IMR-90 (cell line): ENCODE measurements at regions not wholly inside any gene's neighbourhood (a gene's known extent, or its start where the extent isn't known, plus 50 kb on each side); places are given as distances from the start of the nearest gene placed in this dataset.

ENCODE experiments used
- ATAC-seq: fragments of 200-7000 bp; cut with Tn5 transposase; 2 replicates; pipeline ENCODE4 v1.9.1; 2020; ENCODE audit warnings: low read depth, mild to moderate bottlenecking, moderate library complexity
- BruUV-seq: library from RNA; stranded (reverse); fragments of 400-500 nt; replicated peaks from 2 replicates; lab custom pipeline; 2021; lab: Mats Ljungman, UMichigan
- CTCF ChIA-PET: fragments of 300-600 bp; formaldehyde crosslinking; extraction: SDS; loops from one replicate; lab custom pipeline; 2021; ENCODE audit warnings: antibody characterized with exemption; lab: Yijun Ruan, JAX
- POLR2A ChIA-PET: fragments of 300-600 bp; sonication (Branson Sonifier 250); formaldehyde crosslinking; loops from one replicate; lab custom pipeline; 2022; ENCODE audit warnings: antibody characterized with exemption; ENCODE audit not compliant: unreplicated experiment; lab: Charles Lee
- DNase-seq: peaks from one replicate; pipeline ENCODE4 v3.0.0; 2013
- H2AFZ ChIP-seq: replicated peaks from 2 replicates; pipeline ENCODE3; 2013; ENCODE audit warnings: low read length, mild to moderate bottlenecking; ENCODE audit not compliant: poor library complexity
- H2AK5ac ChIP-seq: 2 replicates; pipeline ENCODE4 v1.6.1; 2013; ENCODE audit warnings: low read depth, low read length, inconsistent platforms
- H2AK9ac ChIP-seq: replicated peaks from 2 replicates; pipeline ENCODE3; 2013; ENCODE audit warnings: mild to moderate bottlenecking, low read depth, low read length, moderate library complexity; ENCODE audit not compliant: poor library complexity
- H2BK120ac ChIP-seq: 2 replicates; pipeline ENCODE4 v1.6.1; 2013; ENCODE audit warnings: low read depth, low read length, inconsistent platforms
- H2BK15ac ChIP-seq: 3 replicates; pipeline ENCODE4 v1.6.1; 2013; ENCODE audit warnings: low read depth, low read length, inconsistent platforms
- H2BK20ac ChIP-seq: 2 replicates; pipeline ENCODE4 v1.6.1; 2013; ENCODE audit warnings: low read depth, mild to moderate bottlenecking, inconsistent platforms, low read length, moderate library complexity
- H2BK5ac ChIP-seq: 2 replicates; pipeline ENCODE4 v1.6.1; 2013; ENCODE audit warnings: mild to moderate bottlenecking, low read depth, low read length, inconsistent platforms; ENCODE audit not compliant: poor library complexity, severe bottlenecking
- H3K14ac ChIP-seq: replicated peaks from 2 replicates; pipeline ENCODE4 v1.6.1; 2013; ENCODE audit warnings: low read depth, low read length, inconsistent platforms
- H3K18ac ChIP-seq: 2 replicates; pipeline ENCODE4 v1.6.1; 2013; ENCODE audit warnings: low read depth, low read length, control low read depth
- H3K23ac ChIP-seq: 2 replicates; pipeline ENCODE4 v1.6.1; 2013; ENCODE audit warnings: low read depth, low read length, inconsistent platforms
- H3K27ac ChIP-seq: 2 replicates; pipeline ENCODE4 v1.5.1; 2013; ENCODE audit warnings: mild to moderate bottlenecking, control low read depth, low read length; ENCODE audit not compliant: insufficient read depth
- H3K27me3 ChIP-seq: 2 replicates; pipeline ENCODE4 v1.6.1; 2013; ENCODE audit warnings: low read length; ENCODE audit not compliant: control insufficient read depth, insufficient read depth
- H3K36me3 ChIP-seq: 2 replicates; pipeline ENCODE4 v1.6.1; 2013; ENCODE audit warnings: low read length, mixed read lengths; ENCODE audit not compliant: control insufficient read depth, insufficient read depth
- H3K4ac ChIP-seq: 2 replicates; pipeline ENCODE4 v1.6.1; 2013; ENCODE audit warnings: low read depth, low read length, inconsistent platforms
- H3K4me1 ChIP-seq: 2 replicates; pipeline ENCODE4 v1.6.1; 2013; ENCODE audit warnings: low read length, mixed read lengths; ENCODE audit not compliant: control insufficient read depth, insufficient read depth
- H3K4me2 ChIP-seq: 2 replicates; pipeline ENCODE4 v1.6.1; 2013; ENCODE audit warnings: low read depth, mild to moderate bottlenecking, control low read depth, low read length, moderate library complexity
- H3K4me3 ChIP-seq: 2 replicates; pipeline ENCODE4 v1.5.1; 2013; ENCODE audit warnings: low read depth, mild to moderate bottlenecking, control low read depth, low read length, moderate library complexity; ENCODE audit not compliant: insufficient read depth
- H3K56ac ChIP-seq: 2 replicates; pipeline ENCODE4 v1.6.1; 2013; ENCODE audit warnings: low read length, inconsistent platforms; ENCODE audit not compliant: insufficient read depth; ENCODE audit errors: extremely low read depth
- H3K79me1 ChIP-seq, 2 experiments: 2 replicates each; pipeline ENCODE4 v1.6.1; 2013; ENCODE audit warnings: low read length in 2 of 2, inconsistent platforms in 1 of 2, low read depth in 1 of 2
- H3K9ac ChIP-seq: 2 replicates; pipeline ENCODE4 v1.6.1; 2013; ENCODE audit warnings: low read depth, low read length, control low read depth
- H3K9me1 ChIP-seq: 2 replicates; pipeline ENCODE4 v1.6.1; 2013; ENCODE audit warnings: low read length, inconsistent platforms; ENCODE audit not compliant: insufficient read depth
- H3K9me3 ChIP-seq: 2 replicates; pipeline ENCODE4 v1.6.1; 2013; ENCODE audit warnings: low read length; ENCODE audit not compliant: control insufficient read depth, insufficient read depth
- H4K20me1 ChIP-seq: 2 replicates; pipeline ENCODE4 v1.6.1; 2013; ENCODE audit warnings: low read length, inconsistent platforms; ENCODE audit not compliant: insufficient read depth
- H4K5ac ChIP-seq: 2 replicates; pipeline ENCODE4 v1.6.1; 2013; ENCODE audit warnings: mild to moderate bottlenecking, low read depth, low read length, control low read depth
- H4K8ac ChIP-seq, 2 experiments: 2 replicates each; pipeline ENCODE4 v1.6.1; 2013; ENCODE audit warnings: low read depth in 2 of 2, low read length in 2 of 2, control low read depth in 1 of 2, inconsistent platforms in 1 of 2
- H4K91ac ChIP-seq: 2 replicates; pipeline ENCODE4 v1.6.1; 2013; ENCODE audit warnings: low read depth, low read length, inconsistent platforms; ENCODE audit not compliant: insufficient read depth
- POLR2A ChIP-seq: IDR thresholded peaks from 2 replicates; pipeline ENCODE4 v1.6.1; 2012; ENCODE audit warnings: mild to moderate bottlenecking, low read depth, low read length
- RCOR1 ChIP-seq: IDR thresholded peaks from 2 replicates; pipeline ENCODE4 v1.6.1; 2012; ENCODE audit warnings: mild to moderate bottlenecking, low read length, improper control_type of control experiment; ENCODE audit not compliant: insufficient replicate concordance
- USF2 ChIP-seq: fragments of 150-350 bp; IDR thresholded peaks from 2 replicates; pipeline ENCODE4 v1.6.1; 2017; ENCODE audit warnings: mild to moderate bottlenecking, antibody characterized with exemption, low read length, low read depth
- WGBS, 2 experiments: methylation state at CpG; one replicate each; pipeline versions ENCODE4 v1.1.5 to v1.1.7; 2013; ENCODE audit warnings: missing lambda C conversion rate in 2 of 2; ENCODE audit not compliant: insufficient read length in 1 of 2; ENCODE audit errors: extremely low coverage in 2 of 2; 5-methylcytosine and 5-hydroxymethylcytosine counted together
- dilution Hi-C: fragments of 300-500 bp; cut with HindIII; formaldehyde crosslinking; loops from one replicate; pipeline ENCODE4 v1.14.3; 2018; ENCODE audit warnings: low sequenced_read_pairs; ENCODE audit not compliant: unreplicated experiment
- in situ Hi-C: fragments of 300-500 bp; cut with MboI; formaldehyde crosslinking; loops from 3 replicates; pipeline ENCODE4 v1.14.3; 2019; ENCODE audit warnings: low sequenced_read_pairs, inconsistent platforms, mixed read lengths
- intact Hi-C: fragments of 100-400 bp; cut with micrococcal nuclease; formaldehyde crosslinking; loops from 2 replicates; pipeline ENCODE4 v1.10.0; 2022
- TF ChIP-seq, protein P1 (sequence below): fragments of 150-350 bp; IDR thresholded peaks from 2 replicates; pipeline ENCODE4 v1.6.1; 2016; ENCODE audit warnings: low read depth, mild to moderate bottlenecking, low read length, moderate library complexity, borderline replicate concordance

DNA sequence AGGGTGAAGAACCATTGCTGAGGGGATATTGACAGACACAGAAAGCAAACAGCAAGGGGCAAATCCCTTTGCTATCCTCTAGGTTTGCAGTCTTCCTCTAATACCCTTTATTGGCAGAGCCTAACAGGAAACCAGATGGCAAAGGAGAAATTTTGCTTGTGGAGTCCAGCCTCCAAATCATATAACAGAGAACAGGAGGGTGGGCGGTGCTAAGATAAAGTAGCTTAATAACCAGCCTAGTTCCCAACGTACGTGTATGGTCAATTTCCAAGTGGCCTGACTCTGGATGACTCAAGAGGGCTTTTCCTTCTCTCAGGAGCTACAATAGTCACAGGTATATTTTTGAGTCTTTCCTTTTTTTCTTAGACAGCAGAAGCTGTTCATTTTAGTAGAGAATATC lies 404.5 kb downstream of the PDCD6IP start:
- Histone ChIP-seq H2AK9ac (no peak overlapping the region), H3K14ac (no peak overlapping the region), H3K4ac (no peak overlapping the region), H3K23ac (no peak overlapping the region), H2AFZ (no peak overlapping the region), H3K9me3 (no peaks in the 10 kb centered on the region), H3K9ac (no peak overlapping the region), H3K4me2 (no peak overlapping the region), H3K79me1 (no peaks in the 10 kb centered on the region), H3K4me1 (no peaks in the 10 kb centered on the region), H4K91ac (no peak overlapping the region), H3K18ac (no peak overlapping the region), H3K9me1 (no peaks in the 10 kb centered on the region), H2BK5ac (no peak overlapping the region), H4K20me1 (no peaks in the 10 kb centered on the region), H3K27ac (no peak overlapping the region), H2BK120ac (no peak overlapping the region), H4K8ac (no peak overlapping the region), H3K36me3 (no peaks in the 10 kb centered on the region), H3K56ac (no peak overlapping the region), H2BK15ac (no peak overlapping the region), H2AK5ac (no peak overlapping the region), H3K4me3 (no peak overlapping the region), H2BK20ac (no peak overlapping the region), H4K5ac (no peak overlapping the region), H3K27me3 (no peaks in the 10 kb centered on the region)
- no TSS peak for BruUV-seq
- WGBS, 2 experiments = no CpG with 5 or more reads among the region's 3 CpGs
- ChIA-PET POLR2A (no interaction called here), CTCF (no interaction called here)
- dilution Hi-C loops = no loop called here
- DNase-seq (no peak), ATAC-seq (no peak)
- in situ Hi-C loops = no loop called here
- no peak for TF ChIP-seq POLR2A
- no peak for TF ChIP-seq USF2
- no peak for TF ChIP-seq RCOR1
- TF ChIP-seq, protein P1, sequence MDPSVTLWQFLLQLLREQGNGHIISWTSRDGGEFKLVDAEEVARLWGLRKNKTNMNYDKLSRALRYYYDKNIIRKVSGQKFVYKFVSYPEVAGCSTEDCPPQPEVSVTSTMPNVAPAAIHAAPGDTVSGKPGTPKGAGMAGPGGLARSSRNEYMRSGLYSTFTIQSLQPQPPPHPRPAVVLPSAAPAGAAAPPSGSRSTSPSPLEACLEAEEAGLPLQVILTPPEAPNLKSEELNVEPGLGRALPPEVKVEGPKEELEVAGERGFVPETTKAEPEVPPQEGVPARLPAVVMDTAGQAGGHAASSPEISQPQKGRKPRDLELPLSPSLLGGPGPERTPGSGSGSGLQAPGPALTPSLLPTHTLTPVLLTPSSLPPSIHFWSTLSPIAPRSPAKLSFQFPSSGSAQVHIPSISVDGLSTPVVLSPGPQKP = no peak
- intact Hi-C loops = no loop called here
